ENCODE measurements at regions not wholly inside any gene's neighbourhood (a gene's known extent, or its start where the extent isn't known, plus 50 kb on each side); places are given as distances from the start of the nearest gene placed in this dataset.

- no peak overlapping the region for H3K4me3 ChIP-seq
- DNase-seq, result no peak
- intact Hi-C loops (cut with DNase I; ENCODE audit: low total_unique reads), result no loop called here
- H3K27ac ChIP-seq, result no peak overlapping the region
- no peaks in the 10 kb centered on the region for H3K27me3 ChIP-seq
- no peaks in the 10 kb centered on the region for H3K36me3 ChIP-seq (ENCODE audit: low read depth, missing control alignments)
- TF ChIP-seq POLR2A (IDR thresholded peaks at IDR 0.05), result no peak
- TF ChIP-seq, protein P1, sequence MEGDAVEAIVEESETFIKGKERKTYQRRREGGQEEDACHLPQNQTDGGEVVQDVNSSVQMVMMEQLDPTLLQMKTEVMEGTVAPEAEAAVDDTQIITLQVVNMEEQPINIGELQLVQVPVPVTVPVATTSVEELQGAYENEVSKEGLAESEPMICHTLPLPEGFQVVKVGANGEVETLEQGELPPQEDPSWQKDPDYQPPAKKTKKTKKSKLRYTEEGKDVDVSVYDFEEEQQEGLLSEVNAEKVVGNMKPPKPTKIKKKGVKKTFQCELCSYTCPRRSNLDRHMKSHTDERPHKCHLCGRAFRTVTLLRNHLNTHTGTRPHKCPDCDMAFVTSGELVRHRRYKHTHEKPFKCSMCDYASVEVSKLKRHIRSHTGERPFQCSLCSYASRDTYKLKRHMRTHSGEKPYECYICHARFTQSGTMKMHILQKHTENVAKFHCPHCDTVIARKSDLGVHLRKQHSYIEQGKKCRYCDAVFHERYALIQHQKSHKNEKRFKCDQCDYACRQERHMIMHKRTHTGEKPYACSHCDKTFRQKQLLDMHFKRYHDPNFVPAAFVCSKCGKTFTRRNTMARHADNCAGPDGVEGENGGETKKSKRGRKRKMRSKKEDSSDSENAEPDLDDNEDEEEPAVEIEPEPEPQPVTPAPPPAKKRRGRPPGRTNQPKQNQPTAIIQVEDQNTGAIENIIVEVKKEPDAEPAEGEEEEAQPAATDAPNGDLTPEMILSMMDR (IDR thresholded peaks at IDR 0.05), result no peak
- no peaks in the 10 kb centered on the region for H3K4me1 ChIP-seq
- H3K9me3 ChIP-seq, result no peaks in the 10 kb centered on the region
These were observed 199.4 kb downstream of the TBX5 start for GRCh38 chr12:114206525-114206924.

DNA sequence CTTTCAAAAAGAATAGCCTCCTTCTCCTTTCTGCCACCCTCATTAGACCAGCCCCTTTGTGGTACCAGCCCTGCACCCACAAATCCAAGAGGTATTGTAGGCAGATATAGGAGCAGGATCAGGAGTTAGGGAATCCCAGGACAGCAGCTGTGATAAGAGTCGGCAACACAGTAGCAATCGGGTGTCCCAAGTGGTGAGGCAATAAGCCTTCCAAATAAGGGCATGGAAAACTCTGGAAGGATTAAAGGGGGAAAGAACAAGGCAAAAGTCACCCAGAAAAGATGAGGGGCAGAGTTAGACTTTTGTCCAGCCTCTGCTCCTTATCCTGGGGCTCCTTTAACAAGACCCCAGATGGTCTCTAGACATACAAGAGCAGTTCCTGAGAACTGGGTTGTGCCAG lies 204.2 kb downstream of the TBX5 start:
- TF ChIP-seq, protein P1 (IDR thresholded peaks at IDR 0.05), result no peak
- no peak for TF ChIP-seq POLR2A (IDR thresholded peaks at IDR 0.05)
- no peaks in the 10 kb centered on the region for H3K4me1 ChIP-seq
- WGBS, 2 donors, result 59 to 74% methylated on average over 2 of the region's 2 CpGs
- no peaks in the 10 kb centered on the region for H3K27me3 ChIP-seq
- intact Hi-C loops (cut with DNase I; ENCODE audit: low total_unique reads), result no loop called here
- no peak for DNase-seq
- no peak overlapping the region for H3K4me3 ChIP-seq
- H3K9me3 ChIP-seq, result no peaks in the 10 kb centered on the region
- H3K27ac ChIP-seq, result no peak overlapping the region
- H3K36me3 ChIP-seq (ENCODE audit: low read depth, missing control alignments), result no peaks in the 10 kb centered on the region

DNA sequence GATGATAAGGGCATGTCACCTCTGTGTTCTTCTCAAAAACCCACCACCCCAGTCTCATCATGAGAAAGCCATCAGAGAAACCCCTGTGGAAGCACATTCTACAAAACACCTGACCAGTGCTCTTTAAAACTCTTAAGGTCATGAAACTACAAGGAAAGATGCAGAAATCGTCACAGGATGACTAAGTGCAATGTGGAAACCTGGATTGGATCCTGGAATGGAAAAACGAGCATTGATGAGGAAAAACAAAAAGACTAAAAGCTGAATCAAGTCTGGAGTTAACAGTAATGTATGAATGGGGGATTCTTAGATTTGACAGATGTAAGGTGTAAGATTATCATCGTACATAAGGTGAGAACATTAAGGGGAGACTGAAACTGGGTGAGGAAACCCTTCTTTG lies 211.0 kb downstream of the TBX5 start:
- Histone ChIP-seq H3K9me3 (no peaks in the 10 kb centered on the region), H3K36me3 (ENCODE audit: low read depth, missing control alignments) (no peaks in the 10 kb centered on the region), H3K27ac (no peak overlapping the region), H3K4me1 (no peaks in the 10 kb centered on the region), H3K4me3 (no peak overlapping the region), H3K27me3 (no peaks in the 10 kb centered on the region)
- intact Hi-C loops (cut with DNase I; ENCODE audit: low total_unique reads), result no loop called here
- WGBS, 2 donors, result 55% methylated on average over 3 of the region's 3 CpGs
- DNase-seq, result no peak
- TF ChIP-seq POLR2A (IDR thresholded peaks at IDR 0.05), result no peak
- TF ChIP-seq, protein P1 (IDR thresholded peaks at IDR 0.05), result no peak

DNA sequence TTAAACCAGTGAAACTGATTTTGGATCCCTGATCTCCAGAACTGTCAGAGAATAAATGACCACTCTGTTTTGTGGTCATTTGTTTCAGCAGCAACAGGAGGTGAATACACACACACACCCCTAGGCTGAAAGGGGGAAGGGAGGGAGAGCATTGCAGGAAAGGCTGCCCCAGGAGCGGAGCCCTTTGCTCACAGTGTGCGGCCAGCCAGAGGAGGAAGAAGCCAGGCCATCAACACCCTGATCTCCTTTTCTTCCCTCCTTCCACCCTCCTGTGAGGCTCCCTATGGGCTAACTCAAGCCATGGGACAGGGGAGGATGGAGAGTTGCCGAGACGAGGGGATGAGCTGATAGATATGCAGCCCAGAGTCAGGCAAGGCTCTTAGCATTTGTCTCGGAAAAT lies 211.9 kb downstream of the TBX5 start:
- no peaks in the 10 kb centered on the region for H3K4me1 ChIP-seq
- no peak for DNase-seq
- no peaks in the 10 kb centered on the region for H3K36me3 ChIP-seq (ENCODE audit: low read depth, missing control alignments)
- WGBS, 2 donors, result 62 to 64% methylated on average over 4 to 5 of the region's 5 CpGs
- intact Hi-C loops (cut with DNase I; ENCODE audit: low total_unique reads), result no loop called here
- no peaks in the 10 kb centered on the region for H3K9me3 ChIP-seq
- TF ChIP-seq, protein P1 (IDR thresholded peaks at IDR 0.05), result no peak
- no peak for TF ChIP-seq POLR2A (IDR thresholded peaks at IDR 0.05)
- H3K27me3 ChIP-seq, result no peaks in the 10 kb centered on the region
- H3K4me3 ChIP-seq, result no peak overlapping the region
- no peak overlapping the region for H3K27ac ChIP-seq

- TF ChIP-seq, protein P1 (IDR thresholded peaks at IDR 0.05), result no peak
- TF ChIP-seq POLR2A (IDR thresholded peaks at IDR 0.05), result no peak
- Histone ChIP-seq H3K27me3 (no peaks in the 10 kb centered on the region), H3K36me3 (ENCODE audit: low read depth, missing control alignments) (no peaks in the 10 kb centered on the region), H3K4me3 (no peak overlapping the region), H3K4me1 (no peaks in the 10 kb centered on the region), H3K9me3 (no peaks in the 10 kb centered on the region), H3K27ac (no peak overlapping the region)
- DNase-seq, result no peak
- intact Hi-C loops (cut with DNase I; ENCODE audit: low total_unique reads), result no loop called here
- 90 to 92% methylated on average over 3 of the region's 3 CpGs for WGBS, 2 donors
These were observed 212.5 kb downstream of the TBX5 start for GRCh38 chr12:114193474-114193873.

Data from testis (tissue), 2 donors.